ENCODE measurements at regions not wholly inside any gene's neighbourhood (a gene's known extent, or its start where the extent isn't known, plus 50 kb on each side); places are given as distances from the start of the nearest gene placed in this dataset.

GRCh38 chr1:29577512-29577911 lies 341.2 kb downstream of the PTPRU start:
- Histone ChIP-seq H3K9me3 (ENCODE audit: low read length) (no peaks in the 10 kb centered on the region), H3K4me3 (ENCODE audit: low read length) (no peak overlapping the region), H3F3A (ENCODE audit: insufficient read depth, low read length, poor library complexity, severe bottlenecking) (no peaks in the 10 kb centered on the region), H3K79me2 (replicated peaks; ENCODE audit: insufficient read depth, low read length) (no peaks in the 10 kb centered on the region), H3K27me3 (ENCODE audit: insufficient read depth, low read depth, low read length) (no peaks in the 10 kb centered on the region), H3K9me2 (ENCODE audit: insufficient read depth, low read length) (no peaks in the 10 kb centered on the region), H4K20me1 (ENCODE audit: insufficient read depth) (no peaks in the 10 kb centered on the region), H3K27ac (ENCODE audit: low read length) (no peak overlapping the region), H3K36me3 (ENCODE audit: insufficient read depth, low read length) (no peaks in the 10 kb centered on the region), H3K9ac (ENCODE audit: low read length) (no peak overlapping the region), H2AFZ (ENCODE audit: low read depth, low read length) (no peak overlapping the region), H3K4me2 (ENCODE audit: low read length) (no peak overlapping the region)
- TF ChIP-seq EP300 (conservative IDR thresholded peaks at IDR 0.05; ENCODE audit: poor library complexity, severe bottlenecking) (no peak), RAD21 (conservative IDR thresholded peaks at IDR 0.05) (no peak), POLR2AphosphoS5 (IDR thresholded peaks at IDR 0.05) (no peak), REST (IDR thresholded peaks at IDR 0.05; ENCODE audit: borderline replicate concordance) (no peak), MXI1 (conservative IDR thresholded peaks at IDR 0.05; ENCODE audit: poor library complexity, severe bottlenecking) (no peak), TAF1 (IDR thresholded peaks at IDR 0.05; ENCODE audit: low read depth) (no peak), EZH2 (IDR thresholded peaks at IDR 0.05; ENCODE audit: borderline replicate concordance, insufficient read depth, low read length, poor library complexity, severe bottlenecking) (no peak), SMC3 (conservative IDR thresholded peaks at IDR 0.05; ENCODE audit: poor library complexity) (no peak)
- TF ChIP-seq, protein P1, sequence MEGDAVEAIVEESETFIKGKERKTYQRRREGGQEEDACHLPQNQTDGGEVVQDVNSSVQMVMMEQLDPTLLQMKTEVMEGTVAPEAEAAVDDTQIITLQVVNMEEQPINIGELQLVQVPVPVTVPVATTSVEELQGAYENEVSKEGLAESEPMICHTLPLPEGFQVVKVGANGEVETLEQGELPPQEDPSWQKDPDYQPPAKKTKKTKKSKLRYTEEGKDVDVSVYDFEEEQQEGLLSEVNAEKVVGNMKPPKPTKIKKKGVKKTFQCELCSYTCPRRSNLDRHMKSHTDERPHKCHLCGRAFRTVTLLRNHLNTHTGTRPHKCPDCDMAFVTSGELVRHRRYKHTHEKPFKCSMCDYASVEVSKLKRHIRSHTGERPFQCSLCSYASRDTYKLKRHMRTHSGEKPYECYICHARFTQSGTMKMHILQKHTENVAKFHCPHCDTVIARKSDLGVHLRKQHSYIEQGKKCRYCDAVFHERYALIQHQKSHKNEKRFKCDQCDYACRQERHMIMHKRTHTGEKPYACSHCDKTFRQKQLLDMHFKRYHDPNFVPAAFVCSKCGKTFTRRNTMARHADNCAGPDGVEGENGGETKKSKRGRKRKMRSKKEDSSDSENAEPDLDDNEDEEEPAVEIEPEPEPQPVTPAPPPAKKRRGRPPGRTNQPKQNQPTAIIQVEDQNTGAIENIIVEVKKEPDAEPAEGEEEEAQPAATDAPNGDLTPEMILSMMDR (IDR thresholded peaks at IDR 0.05; ENCODE audit: poor library complexity, severe bottlenecking) = no peak

- Histone ChIP-seq H3K4me3 (ENCODE audit: low read length) (no peak overlapping the region), H3K27ac (ENCODE audit: low read length) (no peak overlapping the region), H3K9me2 (ENCODE audit: insufficient read depth, low read length) (no peaks in the 10 kb centered on the region), H2AFZ (ENCODE audit: low read depth, low read length) (no peak overlapping the region), H3K9ac (ENCODE audit: low read length) (no peak overlapping the region), H3K4me2 (ENCODE audit: low read length) (no peak overlapping the region), H3F3A (ENCODE audit: insufficient read depth, low read length, poor library complexity, severe bottlenecking) (no peaks in the 10 kb centered on the region), H4K20me1 (ENCODE audit: insufficient read depth) (no peaks in the 10 kb centered on the region), H3K79me2 (replicated peaks; ENCODE audit: insufficient read depth, low read length) (no peaks in the 10 kb centered on the region), H3K27me3 (ENCODE audit: insufficient read depth, low read depth, low read length) (no peaks in the 10 kb centered on the region), H3K36me3 (ENCODE audit: insufficient read depth, low read length) (no peaks in the 10 kb centered on the region), H3K9me3 (ENCODE audit: low read length) (no peaks in the 10 kb centered on the region)
- TF ChIP-seq TAF1 (IDR thresholded peaks at IDR 0.05; ENCODE audit: low read depth) = no peak
- TF ChIP-seq, protein P1 (IDR thresholded peaks at IDR 0.05; ENCODE audit: poor library complexity, severe bottlenecking) = no peak
- TF ChIP-seq REST (IDR thresholded peaks at IDR 0.05; ENCODE audit: borderline replicate concordance) = no peak
- TF ChIP-seq SMC3 (conservative IDR thresholded peaks at IDR 0.05; ENCODE audit: poor library complexity) = no peak
Observed at GRCh38 chr1:29576510-29576909, 340.2 kb downstream of the PTPRU start.

All from neural cell (in vitro differentiated cells).